Lower lobe of right lung (tissue), 2 donors: ENCODE measurements at regions not wholly inside any gene's neighbourhood (a gene's known extent, or its start where the extent isn't known, plus 50 kb on each side); places are given as distances from the start of the nearest gene placed in this dataset.

Experiments
- ATAC-seq, 2 donors: fragments of 200-7000 bp; cut with Tn5 transposase; one replicate each; pipeline ENCODE4 v1.9.1; 2020 to 2022; ENCODE audit warnings: mild to moderate bottlenecking in 2 of 2, moderate library complexity in 2 of 2
- DNase-seq: peaks from one replicate; pipeline ENCODE4 v3.0.0-alpha.2; 2020
- H3K27ac ChIP-seq: fragments of 200-600 bp; one replicate; pipeline ENCODE4 v1.8.0; 2022
- H3K27me3 ChIP-seq: fragments of 200-600 bp; one replicate; pipeline ENCODE4 v1.8.0; 2022; ENCODE audit warnings: low read depth
- H3K36me3 ChIP-seq: fragments of 200-600 bp; one replicate; pipeline ENCODE4 v1.8.0; 2022; ENCODE audit warnings: mild to moderate bottlenecking
- H3K4me1 ChIP-seq: fragments of 200-600 bp; one replicate; pipeline ENCODE4 v1.8.0; 2022
- H3K4me3 ChIP-seq: fragments of 200-600 bp; one replicate; pipeline ENCODE4 v1.8.0; 2022; ENCODE audit warnings: mild to moderate bottlenecking
- H3K9me3 ChIP-seq: fragments of 200-600 bp; one replicate; pipeline ENCODE4 v1.8.0; 2022
- CTCF ChIP-seq: fragments of 200-600 bp; IDR thresholded peaks from one replicate; pipeline ENCODE4 v1.8.0; 2022; ENCODE audit warnings: antibody characterized with exemption, mild to moderate bottlenecking
- intact Hi-C: fragments of 100-400 bp; cut with DNase I; formaldehyde crosslinking; loops from one replicate; pipeline ENCODE4 v1.11.0; 2022
- donor health status: DM: no; HTN: yes; CAD: no; lungs with severe emphysema.

- intact Hi-C loops: no loop called here
- DNase-seq (no peak), ATAC-seq (no peak)
- no peak overlapping the region for H3K4me3 ChIP-seq
- no peaks in the 10 kb centered on the region for H3K9me3 ChIP-seq
- no peaks in the 10 kb centered on the region for H3K4me1 ChIP-seq
- TF ChIP-seq CTCF: no peak
- no peaks in the 10 kb centered on the region for H3K36me3 ChIP-seq
- H3K27ac ChIP-seq: no peak overlapping the region
- H3K27me3 ChIP-seq: no peaks in the 10 kb centered on the region
Observed at GRCh38 chr7:27409776-27410175, 167.2 kb downstream of the EVX1 start.

- no peaks in the 10 kb centered on the region for H3K4me1 ChIP-seq
- intact Hi-C loops: no loop called here
- no peak for TF ChIP-seq CTCF
- H3K27ac ChIP-seq: no peak overlapping the region
- H3K9me3 ChIP-seq: no peaks in the 10 kb centered on the region
- DNase-seq (no peak), ATAC-seq (no peak)
- no peak overlapping the region for H3K4me3 ChIP-seq
- H3K27me3 ChIP-seq: no peaks in the 10 kb centered on the region
- H3K36me3 ChIP-seq: no peaks in the 10 kb centered on the region
Observed at GRCh38 chr7:27410812-27411544, 168.4 kb downstream of the EVX1 start.

GRCh38 chr7:27412164-27412563, 169.6 kb downstream of the EVX1 start:
- no peak for ATAC-seq
- H3K4me1 ChIP-seq: no peaks in the 10 kb centered on the region
- no peak overlapping the region for H3K27ac ChIP-seq
- H3K27me3 ChIP-seq: no peaks in the 10 kb centered on the region
- no peaks in the 10 kb centered on the region for H3K36me3 ChIP-seq
- H3K4me3 ChIP-seq: no peak overlapping the region
- H3K9me3 ChIP-seq: no peaks in the 10 kb centered on the region
- no peak for TF ChIP-seq CTCF
- intact Hi-C loops: no loop called here
- DNase-seq: no peak

- H3K9me3 ChIP-seq: no peaks in the 10 kb centered on the region
- no peak for DNase-seq
- no peak for TF ChIP-seq CTCF
- H3K27ac ChIP-seq: no peak overlapping the region
- H3K4me1 ChIP-seq: no peaks in the 10 kb centered on the region
- no peak overlapping the region for H3K4me3 ChIP-seq
- no peaks in the 10 kb centered on the region for H3K36me3 ChIP-seq
- ATAC-seq: no peak
- H3K27me3 ChIP-seq: no peaks in the 10 kb centered on the region
- intact Hi-C loops: no loop called here
Observed at GRCh38 chr7:27418541-27418940, 175.9 kb downstream of the EVX1 start.

GRCh38 chr7:27419581-27420177, 177.1 kb downstream of the EVX1 start:
- H3K27me3 ChIP-seq: no peaks in the 10 kb centered on the region
- no peak for TF ChIP-seq CTCF
- no peak overlapping the region for H3K27ac ChIP-seq
- intact Hi-C loops: no loop called here
- H3K9me3 ChIP-seq: no peaks in the 10 kb centered on the region
- H3K4me1 ChIP-seq: no peaks in the 10 kb centered on the region
- H3K36me3 ChIP-seq: no peaks in the 10 kb centered on the region
- ATAC-seq: no peak
- no peak for DNase-seq
- H3K4me3 ChIP-seq: no peak overlapping the region
